Adrenal gland (tissue), 9 donors: ENCODE measurements at regions not wholly inside any gene's neighbourhood (a gene's known extent, or its start where the extent isn't known, plus 50 kb on each side); places are given as distances from the start of the nearest gene placed in this dataset.

Experiments
- DNase-seq, 7 donors: peaks; one replicate each; pipeline ENCODE4 v3.0.0-alpha.2; 2019 to 2020
- H3K27ac ChIP-seq, 5 donors: fragments of 200-600 bp; sonication (generic) in 4 of 5; 1 replicate in 3 of 5; 2 replicates in 2 of 5; pipeline versions ENCODE4 v1.5.1 to v1.8.0; 2016 to 2020; ENCODE audit warnings: mild to moderate bottlenecking in 1 of 5
- H3K27me3 ChIP-seq: fragments of 200-600 bp; 2 replicates; pipeline ENCODE4 v1.8.0; 2021
- H3K36me3 ChIP-seq, 2 donors: fragments of 200-600 bp; replicated peaks in 1 of 2; 1 replicate in 1 of 2; 2 replicates in 1 of 2; pipeline versions ENCODE4 v1.5.1 to v1.8.0; 2018 to 2022
- H3K4me1 ChIP-seq, 2 donors: fragments of 200-600 bp; replicated peaks in 1 of 2; 1 replicate in 1 of 2; 2 replicates in 1 of 2; pipeline versions ENCODE4 v1.5.1 to v1.8.0; 2018 to 2021
- H3K4me3 ChIP-seq, 4 donors: fragments of 200-600 bp; sonication (generic) in 3 of 4; one replicate each; pipeline ENCODE4 v1.5.1; 2016 to 2018
- H3K9me3 ChIP-seq, 3 donors: fragments of 200-600 bp; sonication (generic) in 1 of 3; replicated peaks in 1 of 3; 1 replicate in 2 of 3; 2 replicates in 1 of 3; pipeline versions ENCODE4 v1.5.1 to v1.8.0; 2016 to 2021
- POLR2A ChIP-seq, 2 donors: fragments of 450-650 bp; IDR thresholded peaks; one replicate each; pipeline ENCODE4 v1.6.1; 2017; ENCODE audit warnings: antibody characterized with exemption in 2 of 2, mild to moderate bottlenecking in 2 of 2, moderate library complexity in 1 of 2
- WGBS, 4 donors: extraction: QIAGEN DNeasy Blood & Tissue Kit in 2 of 4; methylation state at CpG; one replicate each; pipeline versions ENCODE4 v1.1.5 to v1.1.7; 2013 to 2017; 5-methylcytosine and 5-hydroxymethylcytosine counted together
- intact Hi-C, 2 donors: fragments of 100-400 bp; cut with DNase I; formaldehyde crosslinking; loops; one replicate each; pipeline versions ENCODE4 v1.14.1 to v1.15.0; 2022 to 2023
- TF ChIP-seq, protein P1 (sequence below), 6 experiments: fragments of 450-650 bp in 4 of 6; fragments of 200-600 bp in 2 of 6; sonication (generic) in 1 of 6; IDR thresholded peaks; 1 replicate in 5 of 6; 2 replicates in 1 of 6; pipeline versions ENCODE4 v1.5.1 to v1.8.0; 2016 to 2021; ENCODE audit warnings: antibody characterized with exemption in 6 of 6, mild to moderate bottlenecking in 2 of 6, moderate library complexity in 1 of 6
- donor health status: healthy with polysubstance abuse.
- donor health status: Bipolar disorder and iron deficiency.
- donor health status: DM: yes; HTN: yes; CAD: no.
- donor health status: DM: no; HTN: no; CAD: no.
- donor health status: DM: no; HTN: no; CAD: no.

DNA sequence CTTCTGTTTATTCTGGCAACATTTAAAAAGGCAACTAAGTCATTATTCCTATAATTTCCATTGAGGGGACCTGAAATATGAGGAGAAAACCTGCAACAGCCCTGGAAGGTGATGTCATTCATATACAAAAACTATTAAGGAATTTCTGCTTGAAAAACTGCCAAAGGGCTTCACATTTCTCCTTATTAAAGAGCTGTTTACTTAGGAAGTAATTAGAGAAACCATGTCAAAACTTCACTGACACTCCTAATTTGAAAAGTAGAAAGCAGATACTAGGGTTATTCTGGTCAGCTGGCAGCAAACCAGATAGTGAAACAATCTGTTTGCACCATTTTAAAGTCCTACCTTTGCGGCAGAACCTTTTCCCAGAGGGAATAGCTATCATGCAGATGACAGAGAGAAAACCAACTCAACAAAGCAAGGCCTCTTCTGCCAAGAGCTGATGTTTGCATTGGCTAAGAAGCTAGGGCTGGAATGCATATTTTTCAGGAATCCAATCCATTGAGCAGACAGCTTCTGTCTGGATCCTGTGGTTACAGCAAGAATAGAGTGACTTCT, 592.2 kb upstream of the SYT4 start:
- H3K4me1 ChIP-seq = no peaks in the 10 kb centered on the region
- H3K36me3 ChIP-seq = no peaks in the 10 kb centered on the region
- H3K27ac ChIP-seq = no peak overlapping the region
- no peak overlapping the region for H3K4me3 ChIP-seq
- H3K27me3 ChIP-seq = no peaks in the 10 kb centered on the region
- TF ChIP-seq POLR2A (IDR thresholded peaks at IDR 0.05) = no peak
- TF ChIP-seq, protein P1, sequence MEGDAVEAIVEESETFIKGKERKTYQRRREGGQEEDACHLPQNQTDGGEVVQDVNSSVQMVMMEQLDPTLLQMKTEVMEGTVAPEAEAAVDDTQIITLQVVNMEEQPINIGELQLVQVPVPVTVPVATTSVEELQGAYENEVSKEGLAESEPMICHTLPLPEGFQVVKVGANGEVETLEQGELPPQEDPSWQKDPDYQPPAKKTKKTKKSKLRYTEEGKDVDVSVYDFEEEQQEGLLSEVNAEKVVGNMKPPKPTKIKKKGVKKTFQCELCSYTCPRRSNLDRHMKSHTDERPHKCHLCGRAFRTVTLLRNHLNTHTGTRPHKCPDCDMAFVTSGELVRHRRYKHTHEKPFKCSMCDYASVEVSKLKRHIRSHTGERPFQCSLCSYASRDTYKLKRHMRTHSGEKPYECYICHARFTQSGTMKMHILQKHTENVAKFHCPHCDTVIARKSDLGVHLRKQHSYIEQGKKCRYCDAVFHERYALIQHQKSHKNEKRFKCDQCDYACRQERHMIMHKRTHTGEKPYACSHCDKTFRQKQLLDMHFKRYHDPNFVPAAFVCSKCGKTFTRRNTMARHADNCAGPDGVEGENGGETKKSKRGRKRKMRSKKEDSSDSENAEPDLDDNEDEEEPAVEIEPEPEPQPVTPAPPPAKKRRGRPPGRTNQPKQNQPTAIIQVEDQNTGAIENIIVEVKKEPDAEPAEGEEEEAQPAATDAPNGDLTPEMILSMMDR (IDR thresholded peaks at IDR 0.05) = no peak
- H3K9me3 ChIP-seq = no peaks in the 10 kb centered on the region
- DNase-seq = no peak
- intact Hi-C loops = loop anchor here in 1 of 2 donors (10.0 kb wide), 1 partner anchor 55 kb away; no protein-coding TSS in a partner anchor
- WGBS, 4 donors = 19 to 45% (median 32%) methylated on average over 1 of the region's 1 CpG

DNA sequence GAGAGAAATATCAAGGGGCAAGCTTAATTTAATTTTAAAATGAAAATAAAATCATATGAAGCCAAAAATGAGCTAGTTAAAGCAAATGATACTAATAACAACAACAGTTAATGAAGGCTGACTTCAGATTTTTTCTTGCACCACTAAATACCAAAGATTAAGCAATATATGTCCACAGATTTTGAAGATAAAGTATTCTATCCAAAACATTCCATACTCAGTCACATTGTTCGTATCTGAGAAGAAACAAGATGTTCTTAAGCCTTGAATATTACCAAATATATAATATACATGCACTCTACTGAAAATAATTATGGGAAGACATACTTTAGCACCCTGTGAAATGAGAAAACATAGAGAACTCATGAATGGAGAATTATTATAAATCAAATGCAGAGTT, 593.3 kb upstream of the SYT4 start:
- H3K36me3 ChIP-seq = no peaks in the 10 kb centered on the region
- no peak overlapping the region for H3K4me3 ChIP-seq
- intact Hi-C loops = no loop called here
- no peak for DNase-seq
- no peaks in the 10 kb centered on the region for H3K27me3 ChIP-seq
- 46 to 71% (median 68%) methylated on average over 1 of the region's 1 CpG for WGBS, 4 donors
- no peak overlapping the region for H3K27ac ChIP-seq
- no peaks in the 10 kb centered on the region for H3K9me3 ChIP-seq
- TF ChIP-seq, protein P1 (IDR thresholded peaks at IDR 0.05) = no peak
- no peaks in the 10 kb centered on the region for H3K4me1 ChIP-seq

DNA sequence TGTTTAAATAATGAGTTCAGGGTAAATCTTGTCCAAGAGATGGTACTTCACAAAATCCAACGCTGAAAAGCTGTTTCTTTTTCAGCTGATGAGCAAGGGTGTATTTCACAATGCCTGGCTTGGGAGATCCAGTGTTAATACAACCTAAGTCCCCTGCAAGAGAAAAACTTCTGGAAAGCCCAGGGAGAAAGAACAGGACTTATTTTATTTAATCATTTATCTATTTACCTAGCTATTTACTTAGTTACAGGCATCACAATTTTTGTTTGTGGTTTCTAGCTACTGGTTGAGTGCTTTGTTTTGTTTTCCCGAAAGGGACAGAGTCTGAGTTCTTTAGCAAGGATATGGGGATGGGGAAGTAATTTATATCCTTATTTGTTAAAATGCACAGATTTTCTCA, 598.2 kb upstream of the SYT4 start:
- H3K4me1 ChIP-seq = no peaks in the 10 kb centered on the region
- H3K27ac ChIP-seq = no peak overlapping the region
- no peak for TF ChIP-seq POLR2A (IDR thresholded peaks at IDR 0.05)
- no peak for DNase-seq
- no peaks in the 10 kb centered on the region for H3K36me3 ChIP-seq
- H3K4me3 ChIP-seq = no peak overlapping the region
- intact Hi-C loops = no loop called here
- H3K27me3 ChIP-seq = no peaks in the 10 kb centered on the region
- H3K9me3 ChIP-seq = no peaks in the 10 kb centered on the region
- 52 to 71% (median 57%) methylated on average over 2 of the region's 2 CpGs for WGBS, 4 donors

DNA sequence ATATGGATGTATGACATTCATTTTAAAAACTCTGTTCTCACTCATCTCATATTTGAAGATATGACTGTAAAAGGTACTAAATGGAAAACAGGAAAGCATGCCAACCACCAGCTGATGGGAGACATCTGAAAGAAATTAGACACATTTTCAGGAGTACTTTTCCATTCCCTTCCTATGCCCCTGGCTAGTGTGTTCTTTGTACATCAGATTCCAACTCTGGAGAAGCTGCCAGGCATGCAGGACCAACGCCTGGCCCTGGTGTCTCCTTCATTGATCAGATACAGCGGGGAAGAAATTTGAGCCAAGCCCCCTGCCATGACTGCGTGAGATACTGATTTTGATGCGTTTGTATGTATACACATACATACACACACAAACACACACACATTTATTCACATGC, 599.0 kb upstream of the SYT4 start:
- Histone ChIP-seq H3K9me3 (no peaks in the 10 kb centered on the region), H3K27me3 (no peaks in the 10 kb centered on the region), H3K36me3 (no peaks in the 10 kb centered on the region), H3K27ac (no peak overlapping the region), H3K4me3 (no peak overlapping the region), H3K4me1 (no peaks in the 10 kb centered on the region)
- WGBS, 4 donors = 69 to 83% (median 74%) methylated on average over 4 of the region's 4 CpGs
- DNase-seq = no peak
- intact Hi-C loops = no loop called here
- no peak for TF ChIP-seq POLR2A (IDR thresholded peaks at IDR 0.05)
- TF ChIP-seq, protein P1 (IDR thresholded peaks at IDR 0.05) = no peak

DNA sequence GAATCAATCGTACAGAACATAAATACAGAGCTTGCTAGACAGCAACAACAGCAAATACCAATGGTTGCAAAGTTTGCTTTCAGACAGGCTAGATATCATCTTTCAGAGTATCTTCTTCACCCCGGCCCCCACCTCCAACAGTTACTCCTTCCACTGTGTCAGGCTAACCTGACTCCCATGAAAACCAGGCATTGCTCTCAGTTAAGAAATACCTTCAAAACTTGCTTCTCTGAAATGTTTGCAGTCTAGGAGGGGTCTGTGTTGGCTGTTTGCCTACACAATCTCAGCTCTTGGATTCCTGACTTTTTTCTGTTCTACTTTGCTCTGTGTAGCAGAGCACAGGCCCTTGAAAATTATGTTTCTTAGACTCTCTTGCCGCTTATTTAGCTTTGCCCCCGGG, 599.5 kb upstream of the SYT4 start:
- TF ChIP-seq, protein P1 (IDR thresholded peaks at IDR 0.05) = no peak
- no peak for TF ChIP-seq POLR2A (IDR thresholded peaks at IDR 0.05)
- 58 to 65% (median 60%) methylated on average over 4 of the region's 4 CpGs for WGBS, 4 donors
- DNase-seq = no peak
- H3K27me3 ChIP-seq = no peaks in the 10 kb centered on the region
- no peaks in the 10 kb centered on the region for H3K4me1 ChIP-seq
- intact Hi-C loops = no loop called here
- no peak overlapping the region for H3K4me3 ChIP-seq
- H3K27ac ChIP-seq = no peak overlapping the region
- no peaks in the 10 kb centered on the region for H3K36me3 ChIP-seq
- no peaks in the 10 kb centered on the region for H3K9me3 ChIP-seq
